Gastrocnemius medialis (tissue), 4 donors: ENCODE measurements at regions not wholly inside any gene's neighbourhood (a gene's known extent, or its start where the extent isn't known, plus 50 kb on each side); places are given as distances from the start of the nearest gene placed in this dataset.

Source experiments
- ATAC-seq, 2 donors: fragments of 150-250 bp; one replicate each; pipeline ENCODE4 v1.9.1; 2016
- DNase-seq, 2 donors: peaks; one replicate each; pipeline ENCODE4 v3.0.0-alpha.2; 2019
- H3K27ac ChIP-seq, 4 donors: fragments of 200-600 bp; sonication (generic); 1 replicate in 1 of 4; 2 replicates in 3 of 4; pipeline ENCODE4 v1.5.1; 2016 to 2018; ENCODE audit warnings: mild to moderate bottlenecking in 2 of 4, moderate library complexity in 1 of 4
- H3K27me3 ChIP-seq, 3 donors: fragments of 200-600 bp; sonication (generic) in 2 of 3; 1 replicate in 1 of 3; 2 replicates in 2 of 3; pipeline versions ENCODE4 v1.5.1 to v1.6.0; 2016 to 2019; ENCODE audit warnings: mild to moderate bottlenecking in 1 of 3, moderate library complexity in 1 of 3
- H3K36me3 ChIP-seq, 2 donors: fragments of 200-600 bp; sonication (generic) in 1 of 2; one replicate each; pipeline ENCODE4 v1.5.1; 2017 to 2018
- H3K4me1 ChIP-seq, 2 donors: fragments of 200-600 bp; sonication (generic) in 1 of 2; one replicate each; pipeline ENCODE4 v1.5.1; 2016 to 2017; ENCODE audit warnings: mild to moderate bottlenecking in 2 of 2
- H3K4me3 ChIP-seq, 4 donors: fragments of 200-600 bp; sonication (generic) in 3 of 4; 1 replicate in 1 of 4; 2 replicates in 3 of 4; pipeline ENCODE4 v1.5.1; 2016 to 2019; ENCODE audit warnings: mild to moderate bottlenecking in 2 of 4
- H3K9me3 ChIP-seq, 3 donors: fragments of 200-600 bp; sonication (generic) in 2 of 3; 1 replicate in 1 of 3; 2 replicates in 2 of 3; pipeline ENCODE4 v1.5.1; 2016 to 2019
- POLR2A ChIP-seq, 2 donors: fragments of 450-650 bp; IDR thresholded peaks; one replicate each; pipeline ENCODE4 v1.6.1; 2017; ENCODE audit warnings: antibody characterized with exemption in 2 of 2, mild to moderate bottlenecking in 2 of 2, moderate library complexity in 2 of 2
- in situ Hi-C, 4 donors: fragments of 200-750 bp; cut with MboI; loops; one replicate each; pipeline versions ENCODE4 v1.15.0 to v1.8.0; 2017; ENCODE audit warnings: low sequenced_read_pairs in 4 of 4
- intact Hi-C: fragments of 100-400 bp; cut with DNase I; formaldehyde crosslinking; loops from one replicate; pipeline ENCODE4 v1.15.1; 2023; ENCODE audit warnings: low total_unique reads
- TF ChIP-seq, protein P1 (sequence below), 5 experiments: fragments of 450-650 bp in 3 of 5; fragments of 200-600 bp in 2 of 5; sonication (generic) in 2 of 5; IDR thresholded peaks in 4 of 5; conservative IDR thresholded peaks in 1 of 5; 1 replicate in 4 of 5; 2 replicates in 1 of 5; pipeline ENCODE4 v1.5.1; 2016 to 2019; ENCODE audit warnings: antibody characterized with exemption in 5 of 5, mild to moderate bottlenecking in 3 of 5, moderate library complexity in 3 of 5

DNA sequence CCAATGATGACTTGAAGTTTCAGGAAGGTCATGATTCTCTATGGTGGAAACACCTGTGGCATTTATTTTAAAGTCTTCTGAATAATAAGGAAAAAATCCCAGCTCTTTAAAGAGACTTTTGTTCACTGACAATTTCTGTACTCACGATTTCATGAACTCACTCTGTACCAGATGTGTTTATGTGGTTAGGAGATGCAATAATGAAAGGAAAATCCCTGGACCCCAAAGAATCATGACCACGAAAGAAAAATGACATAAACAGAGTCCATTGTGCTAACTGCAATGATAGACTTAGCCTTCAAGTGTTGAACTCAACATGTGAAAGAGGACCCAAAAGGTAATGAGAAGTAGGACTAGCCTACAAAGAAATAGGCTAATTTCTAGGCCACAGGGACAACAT, 947.5 kb downstream of the CDH11 start:
- Histone ChIP-seq H3K9me3 (no peaks in the 10 kb centered on the region), H3K36me3 (no peaks in the 10 kb centered on the region), H3K4me1 (no peaks in the 10 kb centered on the region), H3K27ac (no peak overlapping the region), H3K27me3 (no peaks in the 10 kb centered on the region), H3K4me3 (no peak overlapping the region)
- DNase-seq (no peak), ATAC-seq (no peak)
- in situ Hi-C loops (no loop called here), intact Hi-C loops (no loop called here)
- TF ChIP-seq POLR2A (IDR thresholded peaks at IDR 0.05) = no peak

DNA sequence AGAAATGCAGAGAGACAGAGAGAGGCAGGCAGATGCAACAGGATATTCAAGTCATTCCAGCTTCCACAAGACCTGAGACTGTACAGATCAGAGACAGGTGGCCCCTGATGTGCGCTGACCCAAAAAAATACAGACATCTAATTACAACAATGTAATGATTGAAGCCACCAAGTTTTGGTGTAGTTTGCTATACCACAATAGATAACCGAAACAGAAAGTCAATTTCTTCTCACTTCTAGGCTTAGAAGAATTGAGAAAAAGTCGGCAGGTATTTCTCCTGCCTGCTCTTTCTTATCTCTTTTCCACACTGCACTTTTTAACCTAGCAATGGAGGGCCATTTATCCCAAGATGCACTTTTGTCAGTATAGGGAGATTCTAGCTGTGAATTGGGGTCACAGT, 949.2 kb downstream of the CDH11 start:
- H3K4me1 ChIP-seq = no peaks in the 10 kb centered on the region
- in situ Hi-C loops (no loop called here), intact Hi-C loops (no loop called here)
- no peak for TF ChIP-seq POLR2A (IDR thresholded peaks at IDR 0.05)
- TF ChIP-seq, protein P1, sequence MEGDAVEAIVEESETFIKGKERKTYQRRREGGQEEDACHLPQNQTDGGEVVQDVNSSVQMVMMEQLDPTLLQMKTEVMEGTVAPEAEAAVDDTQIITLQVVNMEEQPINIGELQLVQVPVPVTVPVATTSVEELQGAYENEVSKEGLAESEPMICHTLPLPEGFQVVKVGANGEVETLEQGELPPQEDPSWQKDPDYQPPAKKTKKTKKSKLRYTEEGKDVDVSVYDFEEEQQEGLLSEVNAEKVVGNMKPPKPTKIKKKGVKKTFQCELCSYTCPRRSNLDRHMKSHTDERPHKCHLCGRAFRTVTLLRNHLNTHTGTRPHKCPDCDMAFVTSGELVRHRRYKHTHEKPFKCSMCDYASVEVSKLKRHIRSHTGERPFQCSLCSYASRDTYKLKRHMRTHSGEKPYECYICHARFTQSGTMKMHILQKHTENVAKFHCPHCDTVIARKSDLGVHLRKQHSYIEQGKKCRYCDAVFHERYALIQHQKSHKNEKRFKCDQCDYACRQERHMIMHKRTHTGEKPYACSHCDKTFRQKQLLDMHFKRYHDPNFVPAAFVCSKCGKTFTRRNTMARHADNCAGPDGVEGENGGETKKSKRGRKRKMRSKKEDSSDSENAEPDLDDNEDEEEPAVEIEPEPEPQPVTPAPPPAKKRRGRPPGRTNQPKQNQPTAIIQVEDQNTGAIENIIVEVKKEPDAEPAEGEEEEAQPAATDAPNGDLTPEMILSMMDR (IDR thresholded peaks at IDR 0.05 in 4 of 5, conservative IDR thresholded peaks at IDR 0.05 in 1 of 5) = no peak
- H3K36me3 ChIP-seq = no peaks in the 10 kb centered on the region
- no peak for ATAC-seq
- H3K27ac ChIP-seq = no peak overlapping the region
- no peak for DNase-seq
- no peak overlapping the region for H3K4me3 ChIP-seq
- no peaks in the 10 kb centered on the region for H3K27me3 ChIP-seq
- H3K9me3 ChIP-seq = no peaks in the 10 kb centered on the region

DNA sequence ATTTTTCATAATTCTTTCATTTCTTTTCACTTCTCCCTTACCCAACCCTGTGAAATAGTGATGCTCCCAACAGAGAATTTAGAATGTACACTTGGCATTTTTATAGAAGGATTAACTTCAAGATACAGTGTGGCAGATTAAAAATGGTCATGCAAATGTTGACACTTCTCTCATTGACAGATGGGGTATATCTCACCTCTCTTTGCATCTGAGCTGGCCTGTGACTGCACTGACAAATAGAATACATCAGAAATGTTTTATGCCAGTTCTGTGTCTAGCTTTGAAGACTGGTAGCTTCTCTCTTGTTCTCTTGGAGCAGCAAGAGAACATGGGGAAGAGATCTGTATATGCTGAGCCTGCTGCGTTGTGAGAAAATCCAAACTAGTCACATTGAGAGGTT, 949.6 kb downstream of the CDH11 start:
- in situ Hi-C loops = no loop called here
- DNase-seq (no peak), ATAC-seq (no peak)
- intact Hi-C loops = no loop called here
- Histone ChIP-seq H3K36me3 (no peaks in the 10 kb centered on the region), H3K4me1 (no peaks in the 10 kb centered on the region), H3K27me3 (no peaks in the 10 kb centered on the region), H3K4me3 (no peak overlapping the region), H3K27ac (no peak overlapping the region), H3K9me3 (no peaks in the 10 kb centered on the region)
- no peak for TF ChIP-seq POLR2A (IDR thresholded peaks at IDR 0.05)
- TF ChIP-seq, protein P1 (IDR thresholded peaks at IDR 0.05 in 4 of 5, conservative IDR thresholded peaks at IDR 0.05 in 1 of 5) = no peak

DNA sequence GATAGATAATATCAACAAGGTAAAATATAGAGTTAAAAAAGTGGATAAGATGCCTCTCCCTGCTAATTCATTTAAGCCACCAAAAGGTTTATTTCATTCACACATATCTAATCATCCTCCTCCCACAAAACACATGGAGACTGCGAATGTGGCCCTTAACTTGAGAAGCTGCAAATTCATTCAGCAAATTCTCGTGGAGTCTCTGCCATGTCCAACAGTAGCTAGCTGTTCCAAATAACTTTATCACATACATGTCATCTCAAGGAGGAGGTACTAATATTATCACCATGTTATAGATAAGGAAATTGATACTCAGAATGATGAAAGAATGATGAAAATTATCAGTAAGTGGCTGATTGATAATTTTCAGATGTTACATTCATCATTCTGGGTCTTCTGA, 950.2 kb downstream of the CDH11 start:
- Histone ChIP-seq H3K4me3 (no peak overlapping the region), H3K9me3 (no peaks in the 10 kb centered on the region), H3K27me3 (no peaks in the 10 kb centered on the region), H3K4me1 (no peaks in the 10 kb centered on the region), H3K27ac (no peak overlapping the region), H3K36me3 (no peaks in the 10 kb centered on the region)
- in situ Hi-C loops = no loop called here
- ATAC-seq (no peak), DNase-seq (no peak)
- no peak for TF ChIP-seq POLR2A (IDR thresholded peaks at IDR 0.05)
- TF ChIP-seq, protein P1 (IDR thresholded peaks at IDR 0.05 in 4 of 5, conservative IDR thresholded peaks at IDR 0.05 in 1 of 5) = no peak
- intact Hi-C loops = no loop called here

DNA sequence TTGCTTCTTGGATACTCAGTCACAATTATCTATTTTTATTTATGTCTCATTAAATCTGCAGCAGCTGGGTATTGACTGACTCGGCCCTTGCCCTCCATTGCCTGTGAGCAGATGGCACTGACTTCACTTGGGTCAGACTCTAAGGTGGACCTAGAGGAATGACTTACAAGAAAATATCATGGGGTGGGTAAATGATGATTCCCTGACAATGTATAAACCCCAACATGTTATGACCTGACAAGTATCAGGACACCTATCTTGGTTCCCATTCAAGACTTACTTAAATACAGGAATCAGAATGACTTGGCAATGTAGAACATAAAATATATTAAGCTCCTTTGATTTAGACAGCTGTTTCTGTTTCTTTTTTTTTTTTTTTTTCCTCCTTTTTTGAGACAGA, 953.5 kb downstream of the CDH11 start:
- ATAC-seq = no peak
- Histone ChIP-seq H3K27ac (no peak overlapping the region), H3K36me3 (no peaks in the 10 kb centered on the region), H3K27me3 (no peaks in the 10 kb centered on the region), H3K9me3 (no peaks in the 10 kb centered on the region), H3K4me3 (no peak overlapping the region), H3K4me1 (no peaks in the 10 kb centered on the region)
- DNase-seq = no peak
- in situ Hi-C loops (no loop called here), intact Hi-C loops (loop anchor here (10.0 kb wide), 1 partner anchor 306 kb away; no protein-coding TSS in a partner anchor)
- TF ChIP-seq, protein P1 (IDR thresholded peaks at IDR 0.05 in 4 of 5, conservative IDR thresholded peaks at IDR 0.05 in 1 of 5) = no peak
- TF ChIP-seq POLR2A (IDR thresholded peaks at IDR 0.05) = no peak
